Nephron progenitor cell (in vitro differentiated cells): ENCODE measurements at regions not wholly inside any gene's neighbourhood (a gene's known extent, or its start where the extent isn't known, plus 50 kb on each side); places are given as distances from the start of the nearest gene placed in this dataset.

ENCODE experiments used
- DNase-seq: peaks from one replicate; pipeline ENCODE4 v3.0.0; 2021
- H3K27ac Mint-ChIP-seq: 2 replicates; pipeline ENCODE4 v1.8.0; 2021; ENCODE audit warnings: mild to moderate bottlenecking, moderate library complexity, mixed read lengths
- H3K27me3 Mint-ChIP-seq: 2 replicates; pipeline ENCODE4 v1.8.0; 2021; ENCODE audit warnings: mild to moderate bottlenecking, low read depth, mixed read lengths; ENCODE audit not compliant: poor library complexity
- H3K36me3 Mint-ChIP-seq: 2 replicates; pipeline ENCODE4 v1.8.0; 2021; ENCODE audit warnings: low read depth, mixed read lengths
- H3K4me1 Mint-ChIP-seq: 2 replicates; pipeline ENCODE4 v1.8.0; 2021; ENCODE audit warnings: mixed read lengths
- H3K4me3 Mint-ChIP-seq: 2 replicates; pipeline ENCODE4 v1.8.0; 2021; ENCODE audit warnings: mild to moderate bottlenecking, moderate library complexity, mixed read lengths
- H3K9me3 Mint-ChIP-seq: 2 replicates; pipeline ENCODE4 v1.8.0; 2021; ENCODE audit warnings: mild to moderate bottlenecking, moderate library complexity, mixed read lengths
- TF ChIP-seq, protein P1 (sequence below): fragments of 200-600 bp; sonication (generic); IDR thresholded peaks from 2 replicates; pipeline ENCODE4 v1.5.0; 2021; ENCODE audit warnings: antibody characterized with exemption

DNA sequence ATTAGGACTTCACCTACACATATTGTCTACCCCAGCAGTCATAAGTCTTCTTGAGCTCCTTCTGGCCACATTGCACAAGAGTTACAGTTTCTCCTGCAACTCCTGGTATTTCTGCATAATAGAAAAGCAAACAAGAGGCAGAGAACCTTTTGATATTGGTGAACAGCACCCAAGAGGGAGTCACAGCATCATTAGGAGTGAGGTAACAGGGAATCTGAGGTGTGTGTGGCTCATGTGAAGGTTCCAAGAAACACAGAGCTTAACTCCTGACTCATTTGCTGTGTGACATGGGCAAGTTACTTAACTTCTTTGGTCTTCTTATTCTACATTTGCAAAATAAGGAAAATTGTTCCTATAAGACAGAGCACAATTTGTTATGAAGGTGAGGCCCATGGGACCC is 374.6 kb downstream of the INSC start:
- Mint-ChIP-seq H3K4me3 (no peak overlapping the region), H3K4me1 (no peaks in the 10 kb centered on the region), H3K36me3 (no peaks in the 10 kb centered on the region), H3K9me3 (no peaks in the 10 kb centered on the region), H3K27ac (no peak overlapping the region), H3K27me3 (peaks cover 18% of the 10 kb centered on the region)
- DNase-seq = no peak
- TF ChIP-seq, protein P1, sequence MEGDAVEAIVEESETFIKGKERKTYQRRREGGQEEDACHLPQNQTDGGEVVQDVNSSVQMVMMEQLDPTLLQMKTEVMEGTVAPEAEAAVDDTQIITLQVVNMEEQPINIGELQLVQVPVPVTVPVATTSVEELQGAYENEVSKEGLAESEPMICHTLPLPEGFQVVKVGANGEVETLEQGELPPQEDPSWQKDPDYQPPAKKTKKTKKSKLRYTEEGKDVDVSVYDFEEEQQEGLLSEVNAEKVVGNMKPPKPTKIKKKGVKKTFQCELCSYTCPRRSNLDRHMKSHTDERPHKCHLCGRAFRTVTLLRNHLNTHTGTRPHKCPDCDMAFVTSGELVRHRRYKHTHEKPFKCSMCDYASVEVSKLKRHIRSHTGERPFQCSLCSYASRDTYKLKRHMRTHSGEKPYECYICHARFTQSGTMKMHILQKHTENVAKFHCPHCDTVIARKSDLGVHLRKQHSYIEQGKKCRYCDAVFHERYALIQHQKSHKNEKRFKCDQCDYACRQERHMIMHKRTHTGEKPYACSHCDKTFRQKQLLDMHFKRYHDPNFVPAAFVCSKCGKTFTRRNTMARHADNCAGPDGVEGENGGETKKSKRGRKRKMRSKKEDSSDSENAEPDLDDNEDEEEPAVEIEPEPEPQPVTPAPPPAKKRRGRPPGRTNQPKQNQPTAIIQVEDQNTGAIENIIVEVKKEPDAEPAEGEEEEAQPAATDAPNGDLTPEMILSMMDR = no peak

DNA sequence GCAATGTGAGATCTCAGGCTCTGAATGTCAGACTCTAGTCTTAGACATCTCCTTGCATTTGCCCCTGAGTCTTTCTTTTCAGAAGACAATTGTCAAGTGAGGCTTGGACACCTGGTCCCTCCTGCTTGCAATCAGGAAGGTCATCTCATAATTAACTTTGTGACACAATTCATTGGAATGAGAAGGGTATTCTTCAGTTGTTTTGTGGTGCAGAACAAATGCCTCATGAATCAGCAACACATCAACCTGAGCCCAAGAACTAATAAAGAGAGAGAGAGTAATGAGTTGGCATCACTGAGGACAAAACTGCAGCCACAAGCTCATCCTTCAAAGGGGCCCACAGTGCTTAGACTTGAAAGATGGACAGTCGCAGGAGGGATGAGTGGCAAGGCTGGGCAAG is 375.8 kb downstream of the INSC start:
- TF ChIP-seq, protein P1 = no peak
- no peak for DNase-seq
- no peak overlapping the region for H3K27ac Mint-ChIP-seq

DNA sequence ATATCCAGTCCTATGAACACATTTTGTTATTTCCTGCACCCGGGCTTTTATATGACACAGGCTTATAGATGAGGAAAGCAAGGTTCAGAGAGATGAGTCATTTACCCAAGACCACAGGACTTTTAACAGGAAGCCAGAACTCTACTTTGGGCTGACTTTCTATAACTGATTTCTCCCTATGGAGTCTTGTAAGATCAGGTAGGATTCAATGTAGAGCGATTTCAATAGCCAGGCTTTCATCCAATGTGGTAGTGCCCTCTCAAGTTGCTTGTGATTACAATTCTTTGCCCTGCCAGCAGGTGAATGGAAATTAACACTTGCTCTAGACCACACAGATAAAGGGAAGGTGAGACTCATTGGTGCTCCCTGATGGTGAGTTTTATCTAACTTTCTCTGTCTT is 378.3 kb downstream of the INSC start:
- H3K4me1 Mint-ChIP-seq = no peaks in the 10 kb centered on the region
- no peaks in the 10 kb centered on the region for H3K9me3 Mint-ChIP-seq
- H3K27me3 Mint-ChIP-seq = peaks cover 15% of the 10 kb centered on the region
- no peak for DNase-seq
- H3K36me3 Mint-ChIP-seq = no peaks in the 10 kb centered on the region
- TF ChIP-seq, protein P1 = no peak
- no peak overlapping the region for H3K27ac Mint-ChIP-seq
- H3K4me3 Mint-ChIP-seq = no peak overlapping the region

More for the DNA sequence above, 375.8 kb downstream of the INSC start:
- Mint-ChIP-seq H3K4me3 (no peak overlapping the region), H3K36me3 (no peaks in the 10 kb centered on the region), H3K9me3 (no peaks in the 10 kb centered on the region), H3K4me1 (no peaks in the 10 kb centered on the region), H3K27me3 (peaks cover 13% of the 10 kb centered on the region)

GRCh38 chr11:15493921-15494620 is 379.3 kb downstream of the INSC start:
- Mint-ChIP-seq H3K9me3 (no peaks in the 10 kb centered on the region), H3K36me3 (no peaks in the 10 kb centered on the region), H3K4me1 (no peaks in the 10 kb centered on the region), H3K27ac (no peak overlapping the region), H3K4me3 (no peak overlapping the region), H3K27me3 (peaks cover 8% of the 10 kb centered on the region)
- DNase-seq = no peak
- TF ChIP-seq, protein P1 = no peak

GRCh38 chr11:15494740-15495139 is 380.0 kb downstream of the INSC start:
- no peak overlapping the region for H3K4me3 Mint-ChIP-seq
- H3K9me3 Mint-ChIP-seq = no peaks in the 10 kb centered on the region
- H3K27ac Mint-ChIP-seq = no peak overlapping the region
- H3K36me3 Mint-ChIP-seq = no peaks in the 10 kb centered on the region
- no peak for DNase-seq
- H3K4me1 Mint-ChIP-seq = no peaks in the 10 kb centered on the region
- peaks cover 6% of the 10 kb centered on the region for H3K27me3 Mint-ChIP-seq
- TF ChIP-seq, protein P1 = no peak

- Mint-ChIP-seq H3K36me3 (no peaks in the 10 kb centered on the region), H3K27ac (no peak overlapping the region), H3K9me3 (no peaks in the 10 kb centered on the region), H3K4me1 (no peaks in the 10 kb centered on the region), H3K4me3 (no peak overlapping the region), H3K27me3 (peaks cover 6% of the 10 kb centered on the region)
- TF ChIP-seq, protein P1 = no peak
- DNase-seq = no peak
Measured at GRCh38 chr11:15495462-15495861, 380.7 kb downstream of the INSC start.
